ENCODE measurements at regions not wholly inside any gene's neighbourhood (a gene's known extent, or its start where the extent isn't known, plus 50 kb on each side); places are given as distances from the start of the nearest gene placed in this dataset.

- TF ChIP-seq CTCF (IDR thresholded peaks at IDR 0.05; ENCODE audit: poor library complexity): no peak
- TF ChIP-seq EZH2 (IDR thresholded peaks at IDR 0.05; ENCODE audit: borderline replicate concordance): no peak
Observed at GRCh38 chr4:101475246-101475645, 127.9 kb upstream of the PPP3CA start.
